ENCODE measurements at regions not wholly inside any gene's neighbourhood (a gene's known extent, or its start where the extent isn't known, plus 50 kb on each side); places are given as distances from the start of the nearest gene placed in this dataset.

- TF ChIP-seq, protein P1, sequence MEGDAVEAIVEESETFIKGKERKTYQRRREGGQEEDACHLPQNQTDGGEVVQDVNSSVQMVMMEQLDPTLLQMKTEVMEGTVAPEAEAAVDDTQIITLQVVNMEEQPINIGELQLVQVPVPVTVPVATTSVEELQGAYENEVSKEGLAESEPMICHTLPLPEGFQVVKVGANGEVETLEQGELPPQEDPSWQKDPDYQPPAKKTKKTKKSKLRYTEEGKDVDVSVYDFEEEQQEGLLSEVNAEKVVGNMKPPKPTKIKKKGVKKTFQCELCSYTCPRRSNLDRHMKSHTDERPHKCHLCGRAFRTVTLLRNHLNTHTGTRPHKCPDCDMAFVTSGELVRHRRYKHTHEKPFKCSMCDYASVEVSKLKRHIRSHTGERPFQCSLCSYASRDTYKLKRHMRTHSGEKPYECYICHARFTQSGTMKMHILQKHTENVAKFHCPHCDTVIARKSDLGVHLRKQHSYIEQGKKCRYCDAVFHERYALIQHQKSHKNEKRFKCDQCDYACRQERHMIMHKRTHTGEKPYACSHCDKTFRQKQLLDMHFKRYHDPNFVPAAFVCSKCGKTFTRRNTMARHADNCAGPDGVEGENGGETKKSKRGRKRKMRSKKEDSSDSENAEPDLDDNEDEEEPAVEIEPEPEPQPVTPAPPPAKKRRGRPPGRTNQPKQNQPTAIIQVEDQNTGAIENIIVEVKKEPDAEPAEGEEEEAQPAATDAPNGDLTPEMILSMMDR (IDR thresholded peaks at IDR 0.05) = no peak
- no peak for TF ChIP-seq EP300 (IDR thresholded peaks at IDR 0.05)
- no peak for TF ChIP-seq POLR2AphosphoS5 (IDR thresholded peaks at IDR 0.05)
These were observed 265.3 kb downstream of the MYCN start for GRCh38 chr2:16205631-16206030.
